ENCODE measurements at regions not wholly inside any gene's neighbourhood (a gene's known extent, or its start where the extent isn't known, plus 50 kb on each side); places are given as distances from the start of the nearest gene placed in this dataset.
A peak's percentile ranks its signal among the peaks of the same experiment; 100 is the strongest.

DNA sequence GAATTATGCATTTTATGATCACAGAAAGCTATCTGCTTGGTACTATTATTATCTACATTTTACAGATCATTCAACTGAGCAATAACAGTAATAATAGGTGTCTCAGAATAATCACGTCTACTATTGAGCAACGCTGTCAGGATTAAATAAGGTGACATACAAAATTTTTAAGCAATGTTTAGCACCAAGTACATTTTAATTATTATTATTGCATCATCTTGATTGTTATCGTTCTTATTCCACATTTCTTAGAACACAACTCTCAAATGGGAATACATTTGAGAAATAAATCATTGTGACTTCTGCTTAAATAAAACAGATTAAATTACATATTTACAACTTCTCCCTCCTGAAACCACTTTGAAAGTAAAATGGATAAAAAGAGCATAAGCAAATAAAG is 1083.5 kb upstream of the ADGRL3 start:
- no peak overlapping the region for H3K4me3 ChIP-seq (ENCODE audit: low read depth, low read length)
- DNase-seq (ENCODE audit: low read depth) = no peak
- TF ChIP-seq, protein P1, sequence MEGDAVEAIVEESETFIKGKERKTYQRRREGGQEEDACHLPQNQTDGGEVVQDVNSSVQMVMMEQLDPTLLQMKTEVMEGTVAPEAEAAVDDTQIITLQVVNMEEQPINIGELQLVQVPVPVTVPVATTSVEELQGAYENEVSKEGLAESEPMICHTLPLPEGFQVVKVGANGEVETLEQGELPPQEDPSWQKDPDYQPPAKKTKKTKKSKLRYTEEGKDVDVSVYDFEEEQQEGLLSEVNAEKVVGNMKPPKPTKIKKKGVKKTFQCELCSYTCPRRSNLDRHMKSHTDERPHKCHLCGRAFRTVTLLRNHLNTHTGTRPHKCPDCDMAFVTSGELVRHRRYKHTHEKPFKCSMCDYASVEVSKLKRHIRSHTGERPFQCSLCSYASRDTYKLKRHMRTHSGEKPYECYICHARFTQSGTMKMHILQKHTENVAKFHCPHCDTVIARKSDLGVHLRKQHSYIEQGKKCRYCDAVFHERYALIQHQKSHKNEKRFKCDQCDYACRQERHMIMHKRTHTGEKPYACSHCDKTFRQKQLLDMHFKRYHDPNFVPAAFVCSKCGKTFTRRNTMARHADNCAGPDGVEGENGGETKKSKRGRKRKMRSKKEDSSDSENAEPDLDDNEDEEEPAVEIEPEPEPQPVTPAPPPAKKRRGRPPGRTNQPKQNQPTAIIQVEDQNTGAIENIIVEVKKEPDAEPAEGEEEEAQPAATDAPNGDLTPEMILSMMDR (IDR thresholded peaks at IDR 0.05; ENCODE audit: insufficient read depth, low read depth, low read length) = no peak

DNA sequence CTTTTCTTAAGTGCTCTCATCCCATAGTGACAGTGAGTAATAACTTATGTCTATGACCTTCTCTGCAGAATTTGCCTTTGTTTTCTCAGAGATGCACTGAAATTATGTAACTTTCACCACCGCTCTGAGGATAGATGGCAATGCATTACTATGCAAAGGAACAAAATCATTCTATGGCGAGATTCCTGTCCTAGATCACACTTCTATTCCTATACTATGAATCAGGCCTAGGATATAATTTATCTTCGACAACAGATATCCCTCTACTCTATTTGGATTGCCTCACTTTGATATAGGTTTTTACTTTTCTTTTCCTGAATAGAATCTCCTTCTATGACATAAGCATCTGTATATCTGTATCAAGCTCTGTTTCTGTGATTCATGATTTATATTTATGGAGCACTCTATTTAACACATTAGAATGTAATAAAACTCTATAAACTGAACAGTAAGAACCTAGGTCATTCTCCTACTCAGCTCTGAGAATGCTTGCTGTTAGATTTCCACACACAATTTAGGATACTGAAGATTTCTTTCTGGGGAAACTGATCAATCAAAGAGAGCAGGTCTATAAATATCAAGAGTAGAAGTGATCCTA is 1082.3 kb upstream of the ADGRL3 start:
- DNase-seq (ENCODE audit: low read depth) = no peak
- TF ChIP-seq, protein P1 (IDR thresholded peaks at IDR 0.05; ENCODE audit: insufficient read depth, low read depth, low read length) = no peak
- no peak overlapping the region for H3K4me3 ChIP-seq (ENCODE audit: low read depth, low read length)

DNA sequence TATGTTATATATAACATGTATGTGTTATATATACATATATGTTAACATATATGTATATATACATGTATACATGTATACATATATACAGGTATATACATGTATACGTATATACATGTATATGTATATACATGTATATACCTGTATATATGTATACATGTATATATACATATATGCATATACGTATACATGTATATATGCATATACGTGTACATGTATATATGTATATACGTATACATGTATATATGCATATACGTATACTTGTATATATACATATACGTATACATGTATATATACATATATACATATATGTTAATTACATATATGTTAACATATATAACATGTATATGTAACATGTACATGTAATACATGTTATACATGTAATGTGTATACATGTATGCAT is 1077.3 kb upstream of the ADGRL3 start:
- no peak for DNase-seq (ENCODE audit: low read depth)
- TF ChIP-seq, protein P1 (IDR thresholded peaks at IDR 0.05; ENCODE audit: insufficient read depth, low read depth, low read length) = no peak
- no peak overlapping the region for H3K4me3 ChIP-seq (ENCODE audit: low read depth, low read length)

DNA sequence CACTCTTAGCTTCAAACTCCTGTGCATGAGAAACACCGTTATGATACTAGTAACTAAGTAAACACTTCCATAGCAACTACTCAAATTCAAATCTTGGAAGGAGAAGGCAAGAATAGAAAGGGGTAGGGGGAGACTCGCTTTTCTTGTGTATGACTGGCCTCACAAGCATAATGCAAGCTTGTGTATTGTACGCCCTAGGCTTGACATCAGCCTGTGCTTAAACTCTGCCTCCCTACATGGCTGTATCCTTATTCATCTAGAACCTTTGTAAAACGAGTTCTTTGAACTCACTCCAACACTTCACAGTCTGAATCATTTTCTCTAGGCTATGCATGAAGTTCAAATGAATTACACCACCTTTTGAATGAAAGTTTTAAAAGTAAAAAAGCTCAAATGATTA is 1071.2 kb upstream of the ADGRL3 start:
- no peak for DNase-seq (ENCODE audit: low read depth)

DNA sequence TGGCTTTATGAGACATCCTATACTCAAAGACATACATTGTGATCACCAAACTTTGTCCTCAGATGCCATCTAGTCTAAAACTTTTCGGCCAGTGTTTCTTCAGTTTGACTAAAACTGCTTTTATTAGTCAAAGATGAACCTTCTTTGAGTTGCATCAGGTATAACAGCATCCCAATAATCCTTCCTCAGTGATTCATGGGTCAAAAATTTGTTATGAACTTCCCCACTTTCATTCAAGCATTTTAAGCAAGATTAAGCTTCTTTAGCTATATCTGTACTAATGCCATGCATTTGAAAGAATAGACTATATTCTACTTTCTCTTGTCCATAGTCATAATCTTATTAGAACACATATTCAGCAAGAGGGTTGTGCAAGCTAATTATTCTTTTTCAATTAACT is 1070.4 kb upstream of the ADGRL3 start:
- no peak overlapping the region for H3K4me3 ChIP-seq (ENCODE audit: low read depth, low read length)
- DNase-seq (ENCODE audit: low read depth) = no peak
- TF ChIP-seq, protein P1 (IDR thresholded peaks at IDR 0.05; ENCODE audit: insufficient read depth, low read depth, low read length) = no peak

More for the DNA sequence above, 1071.2 kb upstream of the ADGRL3 start:
- TF ChIP-seq, protein P1 (IDR thresholded peaks at IDR 0.05; ENCODE audit: insufficient read depth, low read depth, low read length) = no peak
- no peak overlapping the region for H3K4me3 ChIP-seq (ENCODE audit: low read depth, low read length)

DNA sequence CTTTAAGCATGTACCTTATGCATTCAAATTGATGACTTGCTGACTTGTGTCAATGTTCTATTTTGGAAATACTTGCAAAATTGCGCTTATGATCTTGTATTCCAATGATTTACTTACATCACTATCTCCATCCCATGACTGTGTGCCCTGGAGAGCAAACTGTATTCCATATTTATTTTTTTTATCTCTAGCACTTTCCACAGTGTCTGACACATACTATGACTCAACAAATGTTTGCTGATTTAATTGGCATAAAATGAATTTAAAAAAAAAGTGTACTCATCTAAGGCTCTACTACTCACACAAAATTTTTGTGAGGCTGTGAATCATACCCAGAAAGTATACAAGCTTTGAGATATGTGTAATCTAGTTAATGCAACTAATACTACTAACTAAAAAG is 1066.8 kb upstream of the ADGRL3 start:
- H3K4me3 ChIP-seq (ENCODE audit: low read depth, low read length) = no peak overlapping the region
- TF ChIP-seq, protein P1 (IDR thresholded peaks at IDR 0.05; ENCODE audit: insufficient read depth, low read depth, low read length) = no peak
- peak; percentile 1 for DNase-seq (ENCODE audit: low read depth)

DNA sequence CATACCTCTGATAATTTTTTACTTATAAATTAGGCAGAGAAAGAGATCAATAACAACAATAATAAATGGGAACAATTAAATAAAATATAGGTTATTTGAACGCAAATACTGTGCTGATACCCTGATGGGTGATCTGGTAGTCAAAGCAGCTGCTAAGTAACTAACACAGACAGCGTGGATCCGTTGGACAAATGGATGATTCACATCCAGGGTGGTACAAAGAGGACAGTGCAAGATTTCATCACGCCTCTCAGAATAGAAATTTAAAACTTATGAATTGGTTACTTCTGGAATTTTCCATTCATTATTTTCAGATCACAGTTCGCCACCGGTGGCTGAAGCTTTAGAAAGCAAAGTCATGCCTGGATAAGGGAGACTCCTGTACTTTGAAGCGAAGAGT is 1066.0 kb upstream of the ADGRL3 start:
- H3K4me3 ChIP-seq (ENCODE audit: low read depth, low read length) = no peak overlapping the region
- TF ChIP-seq, protein P1 (IDR thresholded peaks at IDR 0.05; ENCODE audit: insufficient read depth, low read depth, low read length) = no peak
- peak; percentile 3 for DNase-seq (ENCODE audit: low read depth)

All from fibroblast of villous mesenchyme (primary cell).